COLO668 (cell line): ENCODE measurements at regions not wholly inside any gene's neighbourhood (a gene's known extent, or its start where the extent isn't known, plus 50 kb on each side); places are given as distances from the start of the nearest gene placed in this dataset.
A peak's percentile ranks its signal among the peaks of the same experiment; 100 is the strongest.

Experiments used
- DNase-seq: peaks from one replicate; lab custom pipeline; 2025; ENCODE audit not compliant: unreplicated experiment; lab: John Stamatoyannopoulos, UW

DNA sequence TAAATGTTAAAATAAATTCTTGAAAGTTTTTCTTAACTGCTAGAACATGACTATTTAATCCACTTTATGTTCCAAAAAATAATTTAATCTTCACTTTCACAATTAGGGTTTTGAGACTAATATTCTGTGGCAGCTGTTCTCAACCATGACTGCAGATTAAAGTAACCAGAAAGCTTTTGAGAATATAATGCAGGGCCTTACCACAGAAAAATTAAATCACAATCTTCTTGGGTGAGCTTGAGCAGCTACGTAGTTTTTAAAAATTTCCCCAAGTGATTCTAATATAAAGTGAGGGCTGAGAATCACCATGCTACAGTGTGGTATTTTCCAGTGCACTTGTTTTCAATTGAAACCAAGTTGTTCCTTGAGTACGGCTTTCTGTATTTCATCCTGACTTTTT lies 196.6 kb upstream of the PTCHD4 start:
- no peak for DNase-seq

DNA sequence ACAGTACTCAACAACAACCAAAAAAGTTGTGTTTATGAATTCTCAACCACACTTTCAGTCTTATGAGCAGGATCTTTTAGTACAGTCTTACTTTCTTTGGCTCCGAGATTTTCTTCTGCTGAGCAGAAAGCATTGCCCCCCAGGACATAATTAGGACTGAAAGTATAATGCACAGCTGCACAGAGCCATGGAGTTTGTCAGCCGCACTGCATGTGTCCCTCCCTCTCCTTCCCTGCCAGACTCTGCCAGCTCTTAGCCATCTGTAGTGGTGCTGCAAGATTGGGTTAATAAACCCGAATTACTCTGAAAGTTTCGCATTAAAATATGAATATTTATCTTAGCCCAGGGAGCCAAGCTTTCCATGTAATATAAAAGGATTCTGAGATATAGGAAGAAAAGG lies 179.6 kb upstream of the PTCHD4 start:
- DNase-seq: no peak

DNA sequence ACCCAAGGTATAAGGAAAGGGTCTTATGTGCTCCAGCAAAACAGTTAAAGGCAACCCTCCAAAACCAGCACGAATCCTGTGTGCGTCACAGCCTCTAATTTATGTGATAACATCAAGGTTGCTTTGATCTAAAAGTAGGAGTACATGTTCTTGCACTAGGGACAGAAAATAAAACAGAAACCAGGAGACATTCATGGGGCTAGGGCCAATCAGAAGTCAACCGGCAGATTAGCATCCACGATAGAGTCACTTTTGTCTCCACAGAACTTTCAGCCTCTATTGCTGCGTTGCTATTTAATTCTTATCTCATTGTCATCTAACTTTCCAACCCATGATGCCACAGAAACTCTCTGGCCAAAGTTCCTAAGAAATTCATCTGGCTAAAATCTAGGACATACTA lies 178.8 kb upstream of the PTCHD4 start:
- DNase-seq: no peak

DNA sequence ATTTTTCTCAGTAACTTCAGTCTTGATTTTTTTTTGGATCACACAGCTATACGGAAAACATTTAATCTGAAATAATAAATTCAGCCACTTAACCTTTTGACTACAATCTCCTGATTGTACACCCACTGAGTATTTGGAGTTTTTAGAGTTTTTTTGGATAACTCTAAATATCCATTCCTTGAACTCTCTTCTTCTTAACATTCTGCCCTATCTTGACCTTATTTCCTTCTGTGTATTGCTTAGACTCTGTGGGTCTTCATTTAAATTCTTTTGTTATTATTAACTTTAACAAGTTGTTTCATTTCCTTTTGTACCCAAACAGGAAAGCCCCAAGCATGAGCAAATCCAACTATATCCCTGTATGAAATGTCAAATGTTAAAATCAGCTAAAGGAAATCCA lies 170.2 kb upstream of the PTCHD4 start:
- no peak for DNase-seq

DNA sequence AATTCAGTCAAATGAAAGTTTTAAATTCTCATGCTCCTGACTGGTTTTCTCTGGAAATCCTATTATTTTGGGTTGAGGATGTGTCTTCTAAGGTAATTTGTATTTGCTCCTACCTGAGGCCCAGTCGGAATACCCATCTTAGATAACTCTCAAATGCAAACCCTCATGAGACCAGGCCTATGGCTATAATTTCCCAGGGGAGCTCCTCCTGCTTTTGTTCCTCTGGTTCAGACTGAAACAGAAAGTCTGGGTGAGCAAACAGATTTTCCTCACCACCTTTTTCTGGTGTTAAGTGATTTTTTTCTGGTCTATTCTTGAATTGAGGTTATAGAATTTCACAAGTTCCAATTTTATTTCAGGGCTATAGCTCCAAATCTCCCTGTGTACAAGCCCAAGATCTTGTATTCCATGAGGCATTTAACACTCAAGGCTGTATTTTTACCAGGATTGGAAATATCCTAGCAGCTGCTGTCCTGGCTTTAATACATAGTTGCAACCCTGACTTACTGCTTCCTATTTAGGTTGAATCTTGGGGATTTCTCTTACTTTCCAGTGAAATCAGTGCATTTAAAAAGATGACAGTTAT lies 169.1 kb upstream of the PTCHD4 start:
- no peak for DNase-seq

DNA sequence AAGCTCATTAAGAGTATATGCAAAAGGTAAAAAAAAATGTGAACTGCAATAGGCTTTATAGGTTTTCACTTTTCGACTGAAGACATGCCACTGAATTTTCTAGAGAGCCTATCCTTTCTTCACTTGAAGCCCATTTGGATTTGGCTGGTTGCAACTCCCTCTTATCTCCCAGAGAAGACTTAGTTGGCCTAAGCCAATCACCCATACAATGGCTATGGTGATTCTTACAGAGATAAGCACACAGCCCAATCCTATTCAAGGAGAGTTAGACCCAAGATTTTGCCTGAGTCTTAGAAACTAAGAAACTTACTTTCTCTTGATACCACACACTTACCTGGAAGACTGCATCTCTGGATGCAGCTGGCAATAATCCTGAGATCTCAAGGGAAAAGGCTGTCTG lies 167.3 kb upstream of the PTCHD4 start:
- DNase-seq: no peak

DNA sequence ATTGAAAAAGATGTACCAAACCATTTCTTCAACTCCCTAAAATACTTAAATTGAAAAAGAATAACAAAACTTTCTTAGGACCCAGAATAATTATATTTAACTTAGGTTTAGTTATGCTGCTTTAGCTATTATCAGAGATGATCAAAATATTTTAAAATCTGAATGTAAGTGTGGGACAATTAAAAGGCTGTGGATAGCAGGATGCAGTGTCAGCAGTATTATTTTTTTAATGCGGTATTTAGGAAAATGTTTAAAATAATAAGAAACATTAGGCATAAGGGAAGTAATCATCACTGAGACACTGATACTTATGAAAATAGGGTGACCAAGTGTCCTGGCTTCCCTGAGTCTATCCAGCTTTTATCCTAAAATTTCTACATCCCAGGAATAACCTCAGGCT lies 161.5 kb upstream of the PTCHD4 start:
- DNase-seq: no peak

DNA sequence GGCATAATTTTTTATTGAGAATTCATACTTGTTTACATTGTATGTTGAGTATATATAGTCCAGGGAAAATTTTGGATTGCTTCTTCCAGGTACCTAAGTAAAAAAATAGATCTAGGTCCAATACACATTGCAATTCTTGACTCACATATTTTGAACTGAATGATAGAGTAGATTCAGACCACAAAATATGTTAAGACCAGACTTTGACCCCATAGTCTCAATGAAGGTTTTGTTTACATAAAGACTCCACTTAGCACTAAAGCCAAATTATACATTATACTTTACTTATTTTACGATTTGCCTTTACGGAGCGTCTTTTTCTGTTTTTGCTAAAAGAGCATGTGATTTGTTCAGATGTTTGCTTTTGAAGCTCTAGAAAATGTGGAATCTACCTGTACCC lies 144.1 kb upstream of the PTCHD4 start:
- DNase-seq: peak; percentile 1

DNA sequence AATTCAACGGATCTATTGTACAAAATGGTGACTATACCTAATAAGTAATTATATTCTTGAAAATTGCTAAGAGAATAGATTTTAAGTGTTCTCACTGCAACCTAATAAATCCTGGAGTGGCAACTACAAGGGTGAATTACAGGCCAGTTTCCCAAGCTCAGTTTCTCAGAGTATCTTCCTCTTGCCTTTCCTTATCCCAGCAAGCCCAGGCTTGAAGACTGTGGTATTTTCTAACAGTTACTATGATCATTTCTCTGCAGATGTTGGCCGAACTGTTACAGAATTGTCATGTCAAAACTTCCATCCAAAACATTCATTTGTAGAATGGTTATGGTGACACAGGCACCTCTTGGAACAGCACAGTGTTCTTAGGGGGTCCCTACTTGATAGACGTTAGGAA lies 138.1 kb upstream of the PTCHD4 start:
- no peak for DNase-seq

DNA sequence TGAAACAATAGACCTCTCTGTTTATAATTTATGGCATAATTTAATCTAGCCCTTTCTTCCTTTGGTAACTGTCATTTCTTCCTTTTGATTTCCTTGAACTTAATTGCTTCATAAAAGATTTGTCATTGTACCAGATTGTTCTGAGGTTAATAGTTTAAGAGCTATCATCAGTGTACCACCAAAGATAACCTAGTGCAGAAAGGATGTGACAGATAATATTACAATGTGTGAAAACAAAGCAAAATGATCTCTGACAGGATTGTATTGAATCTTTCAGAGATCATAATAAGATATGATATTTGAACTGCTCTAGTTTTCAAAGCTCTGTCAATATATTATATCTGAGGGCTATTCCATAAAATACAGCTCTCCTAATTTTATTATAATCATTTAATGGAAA lies 132.1 kb upstream of the PTCHD4 start:
- no peak for DNase-seq

DNA sequence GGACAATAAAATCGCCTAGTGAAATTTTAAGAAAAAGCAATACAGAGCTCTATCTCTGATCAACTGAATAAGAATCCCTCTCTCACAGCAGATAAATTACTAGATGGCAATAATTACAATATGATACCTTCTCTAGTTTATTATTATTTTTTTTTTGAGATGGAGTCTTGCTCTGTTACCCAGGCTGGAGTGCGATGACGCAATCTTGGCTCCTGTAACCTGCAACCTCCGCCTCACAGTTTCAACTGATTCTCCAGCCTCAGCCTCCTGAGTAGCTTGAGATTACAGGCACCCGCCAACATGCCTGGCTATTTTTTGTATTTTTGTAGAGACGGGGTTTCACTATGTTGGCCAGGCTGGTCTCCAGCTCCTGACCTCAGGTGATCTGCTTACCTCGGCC lies 129.3 kb upstream of the PTCHD4 start:
- no peak for DNase-seq

DNA sequence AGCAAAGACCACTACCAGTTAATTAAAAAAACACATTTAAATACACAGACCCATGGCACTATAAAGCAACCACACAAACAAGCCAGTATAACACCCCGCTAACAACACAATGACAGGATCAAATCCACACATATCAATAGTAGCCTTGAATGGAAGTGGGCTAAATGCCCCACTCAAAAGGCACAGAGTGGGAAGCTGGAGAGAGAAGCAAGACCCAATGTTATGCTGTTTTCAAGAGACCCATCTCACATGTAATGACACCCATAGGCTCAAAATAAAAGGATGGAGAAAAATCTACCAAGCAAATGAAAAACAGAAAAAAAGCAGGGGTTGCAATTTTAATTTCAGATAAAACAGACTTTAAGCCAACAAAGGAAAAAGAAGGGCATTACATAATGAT lies 125.4 kb upstream of the PTCHD4 start:
- DNase-seq: no peak

DNA sequence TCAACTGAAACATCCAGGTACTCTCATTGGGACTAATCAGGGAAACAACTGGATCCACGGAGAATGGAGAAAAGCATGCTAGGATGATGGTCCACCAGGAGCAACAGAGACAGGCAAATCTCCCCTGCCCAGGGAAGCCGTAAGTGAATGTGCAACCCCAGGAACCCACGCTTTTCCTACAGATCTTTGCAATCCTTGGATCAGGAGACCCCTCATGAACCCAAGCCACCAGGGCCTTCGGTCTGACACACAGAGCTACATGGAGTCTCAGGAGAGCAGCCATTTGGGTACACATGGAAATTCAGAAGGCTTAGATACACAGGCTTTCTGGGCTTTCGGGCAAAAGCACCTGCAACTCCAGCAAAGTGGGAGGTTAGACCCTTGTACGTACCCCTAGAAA lies 122.1 kb upstream of the PTCHD4 start:
- no peak for DNase-seq

DNA sequence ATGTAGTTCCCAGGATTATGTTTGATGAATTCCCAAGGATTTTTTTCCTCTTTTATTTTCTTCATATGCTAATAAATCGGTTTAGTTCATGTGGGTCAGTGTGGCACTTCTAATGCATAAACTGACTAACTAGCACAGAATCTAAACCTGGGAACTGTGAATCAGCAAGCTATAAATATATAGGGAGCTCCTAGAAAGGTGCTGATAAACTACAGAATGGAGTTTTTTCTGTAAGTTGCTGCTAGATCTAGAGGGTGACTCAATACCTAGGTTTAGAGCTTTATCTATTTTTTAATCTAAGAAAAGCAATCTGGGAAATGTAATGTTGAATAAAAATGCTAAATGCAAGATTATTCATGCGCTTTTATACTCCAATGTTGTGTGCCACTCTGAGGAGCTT lies 118.8 kb upstream of the PTCHD4 start:
- no peak for DNase-seq

DNA sequence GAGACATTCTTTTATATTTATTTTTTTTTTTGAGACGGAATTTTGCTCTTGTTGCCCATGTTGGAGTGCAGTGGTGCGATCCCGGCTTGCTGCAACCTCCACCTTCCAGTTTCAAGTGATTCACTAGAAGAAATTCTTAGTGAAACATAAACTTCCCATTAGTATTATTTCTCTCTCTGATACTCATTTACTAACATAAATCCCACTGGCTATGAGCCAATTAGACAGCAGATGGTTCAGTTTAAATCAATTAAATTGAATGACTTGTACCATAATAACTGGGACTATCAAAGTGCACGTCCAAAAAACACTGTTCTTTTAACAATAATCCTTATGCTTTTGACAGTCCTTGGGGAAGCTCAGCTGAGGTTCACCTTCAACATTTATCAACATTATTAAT lies 111.2 kb upstream of the PTCHD4 start:
- no peak for DNase-seq

DNA sequence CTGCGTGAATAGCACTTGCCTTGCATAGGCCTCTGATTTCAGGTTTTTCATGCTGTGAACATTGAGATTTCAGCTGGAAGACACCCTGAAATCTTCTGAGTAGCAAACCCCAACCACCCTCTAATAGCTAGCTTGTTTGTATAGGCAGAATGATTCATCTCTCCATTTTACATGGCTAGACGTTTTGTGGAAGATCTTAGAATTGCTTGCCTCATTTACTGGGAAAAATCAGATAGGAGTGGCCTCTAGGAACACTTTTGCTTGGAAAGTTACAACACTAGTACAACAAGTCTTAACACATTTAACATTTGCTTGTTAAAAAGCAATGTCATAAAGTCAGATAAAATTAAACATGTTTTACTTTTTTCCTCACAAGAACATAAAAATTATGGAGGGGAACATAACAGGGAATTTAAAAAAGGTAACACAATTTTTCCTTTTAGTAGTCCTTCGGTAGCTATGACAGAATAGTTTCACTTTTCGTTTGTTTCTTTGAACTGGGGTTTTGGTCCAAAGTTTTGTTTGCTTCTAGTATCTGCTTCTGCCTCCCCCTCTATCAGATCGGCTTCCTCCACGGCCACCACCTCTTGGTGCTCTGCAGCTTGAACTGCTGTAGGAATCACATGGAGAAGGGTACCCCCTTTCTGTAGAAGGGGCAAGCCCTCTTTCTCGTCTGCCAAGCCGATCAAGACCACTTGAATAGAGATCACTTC lies 102.2 kb upstream of the PTCHD4 start:
- no peak for DNase-seq

DNA sequence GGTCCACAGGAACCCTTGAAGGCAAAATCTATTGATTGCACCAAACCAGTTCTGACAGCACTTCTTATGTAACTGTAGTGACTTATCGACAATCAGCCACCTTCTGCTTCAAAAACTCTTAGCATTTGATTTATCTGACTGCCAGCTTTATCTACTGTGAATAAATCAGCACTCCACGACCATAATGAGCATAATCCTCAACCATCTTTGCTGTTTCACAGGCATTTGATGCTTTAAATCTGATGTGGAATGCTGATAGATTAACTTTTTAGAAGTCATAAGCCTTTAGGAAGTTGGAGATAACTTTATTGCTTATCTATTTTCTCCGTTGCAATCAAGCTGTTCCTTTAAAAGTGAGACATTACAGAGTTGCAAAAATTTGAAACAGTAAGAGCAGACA lies 101.5 kb upstream of the PTCHD4 start:
- no peak for DNase-seq

DNA sequence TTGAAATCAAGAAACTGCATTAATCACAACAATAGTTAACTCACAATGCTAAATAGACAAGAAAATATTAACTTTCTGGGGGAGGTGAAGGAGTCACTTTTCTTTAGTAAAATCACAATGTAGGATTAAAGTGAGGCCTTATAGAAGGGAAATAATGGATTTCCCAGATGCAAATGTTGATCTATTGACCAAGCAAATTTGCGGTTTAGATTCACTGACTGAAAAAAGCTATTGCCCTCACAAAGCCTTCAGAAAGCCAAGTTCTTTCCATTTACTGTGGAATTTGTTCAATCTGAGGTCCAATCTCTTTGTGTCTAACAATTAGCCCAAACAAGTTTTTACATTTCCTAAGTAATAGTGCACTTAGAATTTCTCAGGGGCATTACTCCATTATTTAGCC lies 95.1 kb upstream of the PTCHD4 start:
- no peak for DNase-seq

DNA sequence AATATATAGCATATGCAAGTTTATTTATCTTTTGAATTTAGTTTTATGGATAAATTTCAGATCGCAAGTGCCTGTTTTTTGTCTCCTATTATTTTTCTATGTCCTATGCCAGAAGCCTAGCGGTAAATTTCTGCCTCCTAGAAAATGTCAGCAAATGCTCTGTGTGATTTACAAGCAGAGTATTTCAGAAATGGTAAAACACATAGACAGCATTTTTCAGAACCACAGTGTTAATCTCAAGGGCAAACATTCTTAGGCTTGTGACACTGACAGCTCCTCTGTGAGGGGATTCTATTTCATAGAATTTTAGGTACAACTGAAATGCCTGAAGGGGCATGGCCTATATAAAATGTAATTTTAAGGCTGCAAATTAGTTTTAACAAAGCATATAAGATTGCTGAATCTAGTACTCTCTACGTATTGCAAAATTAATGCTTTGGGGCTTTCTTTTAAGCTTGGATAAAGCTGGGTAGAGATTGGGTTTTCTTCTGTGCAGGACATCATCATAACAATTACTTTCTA lies 89.9 kb upstream of the PTCHD4 start:
- no peak for DNase-seq

DNA sequence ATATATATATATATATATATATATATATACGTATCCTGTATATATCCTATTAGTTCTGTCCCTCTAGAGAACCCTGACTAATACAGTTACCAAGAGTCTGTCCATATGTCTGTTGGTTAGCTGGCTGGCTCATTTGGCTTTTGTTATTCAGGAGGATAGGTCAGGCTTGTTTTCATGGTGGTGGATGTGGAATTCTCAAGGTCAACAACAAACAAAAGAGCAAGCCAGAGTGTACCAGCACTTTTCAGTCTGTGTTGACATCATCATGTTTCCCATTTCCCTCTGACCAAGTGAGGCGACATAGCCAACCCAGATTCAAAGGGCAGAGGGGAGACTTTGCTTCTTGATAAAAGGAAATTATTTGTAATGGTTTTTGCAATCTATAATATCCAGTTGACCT lies 88.5 kb upstream of the PTCHD4 start:
- no peak for DNase-seq

DNA sequence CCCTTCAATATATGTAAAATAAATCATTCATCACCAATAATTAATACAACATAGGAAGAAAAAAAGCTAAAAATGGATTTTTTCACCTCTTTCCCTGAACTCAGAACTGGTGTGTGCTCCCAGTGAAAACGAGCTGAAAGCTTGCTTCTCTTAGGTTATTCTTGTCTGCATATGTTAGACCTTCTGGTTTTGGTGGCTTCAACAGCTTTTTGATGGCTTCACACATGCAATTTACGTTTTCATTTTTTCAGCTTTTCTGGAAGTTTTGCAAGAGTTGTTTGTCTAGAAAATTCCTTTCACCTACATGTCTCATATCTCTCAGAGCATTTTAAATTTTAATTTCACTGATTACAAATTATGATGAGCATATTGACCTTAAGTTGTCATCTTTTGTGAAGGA lies 86.9 kb upstream of the PTCHD4 start:
- no peak for DNase-seq

DNA sequence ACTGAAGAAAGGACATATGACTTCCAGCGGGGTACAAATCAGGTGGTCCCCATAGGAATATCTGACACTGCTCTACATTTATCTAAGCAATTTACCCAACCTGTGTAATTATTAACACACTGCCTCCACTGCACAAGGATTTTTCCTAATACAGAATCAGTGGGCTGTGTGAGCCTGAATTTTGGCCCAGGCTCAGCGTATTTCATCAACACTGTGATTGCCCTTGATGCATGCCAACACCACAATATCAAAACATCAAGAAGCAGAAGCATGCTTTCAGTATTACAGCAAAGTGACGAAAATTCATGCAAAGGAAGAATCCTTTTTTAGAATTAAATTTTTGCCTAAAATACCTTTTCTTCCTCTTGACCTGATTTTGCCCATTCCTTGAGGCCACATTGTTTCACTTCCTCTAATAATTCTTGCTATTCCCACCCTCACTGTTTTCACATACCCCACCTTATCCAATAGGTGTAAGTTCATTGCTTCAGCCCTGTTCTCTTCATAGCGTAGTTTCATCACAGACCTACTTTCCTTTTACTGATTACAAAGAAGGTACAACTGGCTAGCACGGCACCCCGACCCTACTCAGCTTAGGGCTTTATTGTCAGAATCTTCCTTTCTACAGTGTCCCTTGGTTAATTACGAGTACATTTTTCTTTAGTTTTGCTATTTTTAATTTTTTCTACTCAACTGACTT lies 83.7 kb upstream of the PTCHD4 start:
- DNase-seq: no peak
